HUES6 (cell line): ENCODE measurements at regions not wholly inside any gene's neighbourhood (a gene's known extent, or its start where the extent isn't known, plus 50 kb on each side); places are given as distances from the start of the nearest gene placed in this dataset.

Experiments used
- H3K27ac ChIP-seq: 2 replicates; pipeline ENCODE4 v1.7.0; 2013; ENCODE audit warnings: low read depth, mild to moderate bottlenecking, low read length, inconsistent platforms
- H3K27me3 ChIP-seq: 2 replicates; pipeline ENCODE4 v1.6.1; 2013; ENCODE audit warnings: low read length; ENCODE audit not compliant: control insufficient read depth, insufficient read depth
- H3K36me3 ChIP-seq: 2 replicates; pipeline ENCODE4 v1.6.1; 2013; ENCODE audit warnings: low read length; ENCODE audit not compliant: control insufficient read depth, insufficient read depth
- H3K4me1 ChIP-seq: 2 replicates; pipeline ENCODE4 v1.6.1; 2013; ENCODE audit warnings: low read length; ENCODE audit not compliant: control insufficient read depth, insufficient read depth
- H3K4me3 ChIP-seq: 2 replicates; pipeline ENCODE4 v1.5.1; 2013; ENCODE audit warnings: low read depth, low read length
- H3K9ac ChIP-seq: one replicate; pipeline ENCODE4 v1.6.1; 2013; ENCODE audit warnings: mild to moderate bottlenecking, low read length
- H3K9me3 ChIP-seq: 2 replicates; pipeline ENCODE4 v1.6.1; 2013; ENCODE audit warnings: low read depth, low read length; ENCODE audit not compliant: control insufficient read depth, insufficient read depth

DNA sequence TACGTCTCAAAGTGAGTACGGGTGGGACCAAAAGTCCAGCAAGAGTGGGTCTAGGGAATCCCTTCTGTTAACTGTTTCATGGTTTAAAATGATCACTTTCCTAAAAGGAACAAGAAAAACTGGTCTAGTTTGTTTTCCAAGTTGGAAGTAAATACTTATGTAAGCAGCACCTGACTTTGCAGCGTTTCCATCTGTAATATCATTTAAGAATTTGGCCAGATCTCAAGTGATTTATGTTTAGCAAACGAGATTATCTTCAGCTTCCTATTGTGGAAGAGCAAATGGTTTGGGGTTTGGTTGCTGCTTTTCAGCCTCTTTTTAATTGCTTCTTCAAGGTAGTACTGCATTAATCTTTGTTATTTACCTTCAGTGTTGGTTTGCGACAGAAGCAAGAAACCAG lies 50.4 kb downstream of the FHIP1A start:
- Histone ChIP-seq H3K27ac (no peak overlapping the region), H3K9ac (no peak overlapping the region), H3K4me1 (peaks cover 19% of the 10 kb centered on the region), H3K27me3 (no peaks in the 10 kb centered on the region), H3K36me3 (no peaks in the 10 kb centered on the region), H3K4me3 (no peak overlapping the region), H3K9me3 (no peaks in the 10 kb centered on the region)

DNA sequence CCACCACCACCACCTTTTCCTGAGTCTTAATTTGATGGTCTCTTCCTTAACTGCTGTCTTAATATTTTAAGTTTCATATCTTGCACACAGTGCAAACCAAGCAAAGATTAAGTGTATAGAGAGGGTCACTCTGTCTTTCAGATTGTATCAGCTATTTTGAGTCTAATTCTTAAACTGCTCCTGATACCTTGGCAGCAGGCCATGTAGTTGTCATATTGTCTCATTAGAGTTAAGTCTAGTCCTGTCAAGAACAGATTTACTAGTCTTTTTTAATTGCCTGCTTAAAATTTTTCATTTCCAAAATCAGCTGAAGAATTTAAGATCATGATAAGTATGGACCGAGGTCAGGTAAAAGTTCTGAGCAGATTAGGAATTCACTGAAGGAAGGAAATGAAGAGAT lies 51.5 kb downstream of the FHIP1A start:
- no peak overlapping the region for H3K4me3 ChIP-seq
- peaks cover 13% of the 10 kb centered on the region for H3K4me1 ChIP-seq
- H3K9me3 ChIP-seq, result no peaks in the 10 kb centered on the region
- no peak overlapping the region for H3K27ac ChIP-seq
- H3K27me3 ChIP-seq, result no peaks in the 10 kb centered on the region
- H3K9ac ChIP-seq, result no peak overlapping the region
- no peaks in the 10 kb centered on the region for H3K36me3 ChIP-seq

DNA sequence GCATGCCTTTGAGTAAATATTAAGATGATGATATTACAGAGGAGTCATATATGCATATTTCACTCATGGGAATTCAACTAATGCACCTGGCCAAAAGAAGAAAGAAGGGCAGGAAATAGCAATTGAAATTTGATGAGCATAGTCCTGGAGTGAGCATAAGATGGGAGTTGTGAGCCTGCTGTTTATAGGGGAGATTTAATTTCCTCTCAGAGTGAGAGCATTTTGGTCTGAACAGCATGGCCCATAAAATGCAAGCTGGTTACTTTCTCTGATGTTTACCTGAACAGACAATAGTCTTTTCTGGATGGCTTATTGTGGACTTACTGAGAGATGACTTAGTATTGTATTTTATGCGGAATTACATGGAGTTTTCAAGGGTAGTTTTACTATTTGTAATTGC lies 53.6 kb downstream of the FHIP1A start:
- H3K4me3 ChIP-seq, result no peak overlapping the region
- H3K4me1 ChIP-seq, result peaks cover 12% of the 10 kb centered on the region
- no peaks in the 10 kb centered on the region for H3K36me3 ChIP-seq
- no peak overlapping the region for H3K27ac ChIP-seq
- H3K9ac ChIP-seq, result no peak overlapping the region
- no peaks in the 10 kb centered on the region for H3K9me3 ChIP-seq
- H3K27me3 ChIP-seq, result no peaks in the 10 kb centered on the region

DNA sequence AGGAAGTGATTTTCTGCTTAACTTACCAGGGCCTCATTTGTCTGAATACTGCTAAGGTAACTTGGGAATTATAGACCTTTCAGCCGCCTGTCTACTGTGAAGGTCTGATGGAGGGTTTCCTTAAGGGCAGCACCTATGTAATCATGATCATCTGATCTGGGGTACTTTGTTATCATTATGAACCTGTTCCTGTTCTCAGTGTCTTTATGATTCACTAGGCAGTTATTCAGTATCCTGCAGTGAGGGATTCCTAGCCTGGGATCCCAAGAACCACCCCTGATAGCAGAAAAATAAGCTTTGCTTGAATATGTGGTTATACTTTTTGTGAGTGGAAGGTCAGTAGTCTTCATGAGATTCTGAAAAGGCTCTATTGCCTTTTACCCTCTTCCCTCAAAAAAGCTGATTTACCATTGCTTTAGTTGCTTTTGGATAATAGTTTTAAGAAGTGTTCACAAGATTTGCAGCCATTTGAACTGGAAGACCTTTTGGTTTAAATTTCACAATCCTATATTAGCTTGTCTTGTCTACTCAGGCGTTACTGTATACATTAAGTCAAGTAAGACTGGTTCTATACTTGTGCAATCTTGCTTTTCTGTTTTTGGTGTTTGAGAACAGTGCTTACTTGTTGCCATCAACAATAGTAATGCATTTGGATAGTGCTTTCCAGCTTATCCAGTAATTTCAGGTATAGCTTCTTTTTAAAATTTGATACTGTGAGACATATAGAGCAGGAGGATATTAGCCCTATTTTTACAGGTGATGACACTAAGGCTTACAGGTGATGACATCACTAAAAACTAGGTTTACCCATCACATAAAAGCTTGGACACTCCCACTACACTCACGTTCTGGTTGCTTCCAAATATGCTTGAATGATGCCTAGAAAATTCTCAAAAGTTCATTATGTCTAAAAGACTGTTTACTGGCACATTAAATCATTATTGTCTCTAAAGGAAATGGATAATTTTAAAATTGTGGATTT lies 60.0 kb downstream of the FHIP1A start:
- peaks cover 13% of the 10 kb centered on the region for H3K4me1 ChIP-seq
- no peaks in the 10 kb centered on the region for H3K27me3 ChIP-seq
- no peak overlapping the region for H3K27ac ChIP-seq

DNA sequence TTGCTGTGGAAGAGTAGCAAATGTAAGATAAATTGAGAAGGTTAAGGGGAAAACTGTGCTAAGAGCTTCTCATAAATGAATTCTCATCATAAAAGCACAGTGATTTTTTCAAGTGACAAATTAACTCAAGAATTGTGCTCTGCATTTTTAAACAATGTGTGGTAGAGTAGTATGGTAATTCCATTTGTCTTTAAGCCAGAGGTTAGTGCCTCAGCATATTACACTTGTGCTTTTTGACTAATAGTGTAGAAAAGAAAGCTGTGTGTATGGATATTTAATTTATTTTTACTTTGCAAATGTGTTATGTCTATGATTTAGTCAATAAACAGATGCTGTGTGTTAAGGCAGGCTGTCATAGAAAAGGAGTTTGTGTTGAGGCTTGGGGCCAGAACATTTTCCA lies 61.0 kb downstream of the FHIP1A start:
- H3K4me1 ChIP-seq, result peaks cover 13% of the 10 kb centered on the region
- no peak overlapping the region for H3K27ac ChIP-seq
- no peaks in the 10 kb centered on the region for H3K27me3 ChIP-seq
- H3K9me3 ChIP-seq, result no peaks in the 10 kb centered on the region
- no peak overlapping the region for H3K4me3 ChIP-seq
- no peak overlapping the region for H3K9ac ChIP-seq
- no peaks in the 10 kb centered on the region for H3K36me3 ChIP-seq

More for the DNA sequence above, 60.0 kb downstream of the FHIP1A start:
- Histone ChIP-seq H3K4me3 (no peak overlapping the region), H3K9me3 (no peaks in the 10 kb centered on the region), H3K36me3 (no peaks in the 10 kb centered on the region), H3K9ac (no peak overlapping the region)

DNA sequence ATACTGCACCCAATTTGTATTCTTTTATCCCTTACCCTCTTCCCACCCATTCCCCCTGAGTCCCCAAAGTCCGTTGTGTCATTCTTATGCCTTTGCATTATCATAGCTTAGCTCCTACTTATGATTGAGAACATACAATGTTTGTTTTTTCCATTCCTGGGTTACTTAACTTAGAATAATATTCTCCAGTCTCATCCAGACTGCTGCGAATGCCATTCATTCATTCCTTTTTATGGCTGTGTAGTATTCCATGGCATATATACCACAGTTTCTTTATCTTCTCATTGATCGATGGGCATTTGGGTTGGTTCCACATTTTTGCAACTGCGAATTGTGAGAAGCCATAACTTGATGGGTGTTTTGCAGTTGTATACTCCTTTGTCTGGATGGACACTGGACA lies 62.8 kb downstream of the FHIP1A start:
- no peaks in the 10 kb centered on the region for H3K9me3 ChIP-seq
- peaks cover 18% of the 10 kb centered on the region for H3K4me1 ChIP-seq
- H3K27me3 ChIP-seq, result no peaks in the 10 kb centered on the region
- H3K36me3 ChIP-seq, result no peaks in the 10 kb centered on the region
- H3K4me3 ChIP-seq, result no peak overlapping the region
- H3K27ac ChIP-seq, result no peak overlapping the region
- no peak overlapping the region for H3K9ac ChIP-seq

DNA sequence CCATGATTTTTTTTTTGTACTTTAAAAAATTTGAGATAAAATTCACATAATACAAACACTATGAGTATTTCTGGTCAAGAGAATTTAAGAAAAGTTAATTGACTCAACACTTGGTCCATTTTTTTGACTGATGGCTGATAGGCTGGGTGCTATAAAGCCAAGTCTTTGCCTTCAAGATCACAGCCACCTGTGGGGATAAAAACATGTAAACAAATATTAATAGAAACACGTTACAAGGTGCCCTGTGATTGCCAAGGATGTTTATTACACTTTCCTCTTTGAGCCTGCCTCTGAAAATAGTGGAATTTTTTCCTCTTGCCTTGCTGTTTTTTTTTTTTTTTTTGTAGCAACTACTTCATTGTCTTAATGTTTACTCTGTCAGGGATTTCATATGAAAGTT lies 63.3 kb downstream of the FHIP1A start:
- Histone ChIP-seq H3K4me3 (no peak overlapping the region), H3K4me1 (peaks cover 18% of the 10 kb centered on the region), H3K9me3 (no peaks in the 10 kb centered on the region), H3K36me3 (no peaks in the 10 kb centered on the region), H3K27ac (0 out of 2 replicates have a peak overlapping the region, but pooled peaks have one; percentile 12), H3K27me3 (no peaks in the 10 kb centered on the region), H3K9ac (no peak overlapping the region)

DNA sequence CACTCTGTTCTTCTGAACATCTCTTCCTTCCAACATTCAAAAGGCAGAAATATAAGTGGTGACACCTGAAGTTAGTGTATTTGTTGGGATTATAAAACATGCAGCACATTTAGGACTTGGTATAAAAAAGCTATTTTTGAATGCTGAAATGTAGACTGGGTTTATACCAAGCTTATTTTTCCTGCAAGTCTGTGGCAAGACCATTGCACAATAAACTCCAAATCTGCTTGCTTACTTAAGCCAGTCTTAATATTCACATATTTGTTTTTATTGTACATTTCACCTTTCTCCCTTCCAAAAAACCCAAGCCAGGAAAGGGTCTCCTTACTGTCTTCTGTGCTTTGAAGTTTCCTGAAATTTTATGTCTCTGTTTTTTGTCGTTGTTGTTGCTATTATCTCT lies 63.7 kb downstream of the FHIP1A start:
- Histone ChIP-seq H3K27ac (0 out of 2 replicates have a peak overlapping the region, but pooled peaks have one; percentile 12), H3K9me3 (no peaks in the 10 kb centered on the region), H3K4me1 (peaks cover 18% of the 10 kb centered on the region)

DNA sequence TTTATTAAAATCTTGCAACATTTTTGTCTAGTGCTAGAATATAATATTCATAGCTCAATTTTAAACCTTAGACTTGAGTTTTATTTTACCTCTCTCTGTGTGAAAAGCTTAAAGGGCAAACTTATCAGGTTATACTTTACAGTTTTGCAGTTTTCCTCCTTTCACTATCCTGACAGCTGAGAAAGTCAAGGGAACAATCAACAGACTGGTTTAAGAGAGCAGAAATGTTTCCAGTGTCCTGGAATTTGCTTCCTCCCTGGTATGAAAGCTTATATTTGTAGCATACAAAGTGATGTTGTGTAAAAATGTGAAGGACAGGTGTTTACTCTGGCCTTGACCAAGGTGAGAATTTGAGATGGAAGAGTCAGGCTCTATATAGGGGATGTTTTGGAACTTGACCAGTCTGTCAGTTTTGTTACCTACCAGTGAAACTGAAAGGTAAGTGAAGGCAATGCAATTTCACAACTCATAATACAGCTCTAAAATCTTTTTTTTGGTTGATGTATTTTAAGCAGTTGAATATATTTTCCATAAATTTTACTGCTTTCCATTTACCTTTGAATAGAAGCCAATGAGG lies 64.6 kb downstream of the FHIP1A start:
- no peaks in the 10 kb centered on the region for H3K9me3 ChIP-seq
- peaks cover 14% of the 10 kb centered on the region for H3K4me1 ChIP-seq
- H3K36me3 ChIP-seq, result no peaks in the 10 kb centered on the region
- H3K27me3 ChIP-seq, result no peaks in the 10 kb centered on the region
- H3K9ac ChIP-seq, result no peak overlapping the region
- H3K27ac ChIP-seq, result no peak overlapping the region
- H3K4me3 ChIP-seq, result no peak overlapping the region

More for the DNA sequence above, 63.7 kb downstream of the FHIP1A start:
- Histone ChIP-seq H3K4me3 (no peak overlapping the region), H3K9ac (no peak overlapping the region), H3K27me3 (no peaks in the 10 kb centered on the region), H3K36me3 (no peaks in the 10 kb centered on the region)

DNA sequence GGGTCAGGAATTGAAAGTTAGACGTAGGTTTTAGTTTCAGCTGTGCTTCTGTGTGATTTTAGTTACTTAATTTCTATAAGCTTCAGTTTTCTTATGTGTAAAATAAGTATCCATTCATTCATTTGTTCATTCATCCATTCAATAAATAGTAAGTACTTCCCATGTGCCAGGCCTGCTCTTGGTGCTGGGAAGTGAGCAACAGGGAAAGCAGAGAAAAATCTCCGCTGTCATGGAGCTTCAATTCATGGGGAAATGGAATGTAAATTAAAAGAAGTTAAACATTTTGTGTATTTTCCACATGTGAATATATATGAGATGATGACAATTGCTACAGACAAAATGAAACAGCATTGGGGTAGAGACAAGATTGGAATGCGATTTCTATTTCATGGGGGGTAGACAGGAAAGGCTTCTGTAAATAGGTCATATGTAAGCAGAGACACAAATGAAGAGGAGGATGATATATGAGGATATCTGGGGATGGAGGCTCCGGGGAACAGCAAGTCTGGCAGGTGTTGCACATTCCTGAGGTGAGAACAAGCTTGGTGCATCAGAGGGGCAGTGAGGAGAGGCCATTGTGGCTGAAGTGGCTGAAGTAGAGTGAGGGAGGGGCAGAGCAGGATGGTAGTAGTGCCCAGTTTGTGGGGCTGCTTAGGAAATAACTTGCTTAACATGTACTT lies 66.2 kb downstream of the FHIP1A start:
- no peaks in the 10 kb centered on the region for H3K36me3 ChIP-seq
- peaks cover 21% of the 10 kb centered on the region for H3K4me1 ChIP-seq
- H3K9ac ChIP-seq, result no peak overlapping the region
- H3K4me3 ChIP-seq, result no peak overlapping the region
- no peak overlapping the region for H3K27ac ChIP-seq
- H3K27me3 ChIP-seq, result no peaks in the 10 kb centered on the region
- H3K9me3 ChIP-seq, result no peaks in the 10 kb centered on the region

DNA sequence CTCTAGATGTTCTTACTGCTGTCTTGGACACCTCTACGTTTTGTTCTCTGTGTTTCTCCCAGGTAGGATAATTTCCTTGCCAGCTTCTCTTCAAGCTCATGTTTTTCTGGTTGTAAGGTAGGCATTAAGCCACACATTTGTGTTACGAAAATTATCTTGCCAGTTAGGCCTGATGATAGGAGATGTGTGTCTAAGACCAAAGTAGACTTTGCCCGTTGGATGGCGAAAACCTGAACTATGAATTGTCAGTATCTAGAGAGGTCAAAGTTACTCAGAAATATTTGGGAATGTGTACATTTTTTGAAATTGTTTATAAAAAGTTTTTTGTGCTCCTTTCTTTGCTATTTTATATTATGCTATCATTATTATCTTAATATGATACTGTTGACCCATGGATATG lies 72.8 kb downstream of the FHIP1A start:
- H3K36me3 ChIP-seq, result no peaks in the 10 kb centered on the region
- no peaks in the 10 kb centered on the region for H3K27me3 ChIP-seq
- peaks cover 64% of the 10 kb centered on the region for H3K4me1 ChIP-seq
- no peaks in the 10 kb centered on the region for H3K9me3 ChIP-seq
- H3K27ac ChIP-seq, result no peak overlapping the region
- H3K4me3 ChIP-seq, result no peak overlapping the region
- no peak overlapping the region for H3K9ac ChIP-seq
